ENCODE measurements at regions not wholly inside any gene's neighbourhood (a gene's known extent, or its start where the extent isn't known, plus 50 kb on each side); places are given as distances from the start of the nearest gene placed in this dataset.

DNA sequence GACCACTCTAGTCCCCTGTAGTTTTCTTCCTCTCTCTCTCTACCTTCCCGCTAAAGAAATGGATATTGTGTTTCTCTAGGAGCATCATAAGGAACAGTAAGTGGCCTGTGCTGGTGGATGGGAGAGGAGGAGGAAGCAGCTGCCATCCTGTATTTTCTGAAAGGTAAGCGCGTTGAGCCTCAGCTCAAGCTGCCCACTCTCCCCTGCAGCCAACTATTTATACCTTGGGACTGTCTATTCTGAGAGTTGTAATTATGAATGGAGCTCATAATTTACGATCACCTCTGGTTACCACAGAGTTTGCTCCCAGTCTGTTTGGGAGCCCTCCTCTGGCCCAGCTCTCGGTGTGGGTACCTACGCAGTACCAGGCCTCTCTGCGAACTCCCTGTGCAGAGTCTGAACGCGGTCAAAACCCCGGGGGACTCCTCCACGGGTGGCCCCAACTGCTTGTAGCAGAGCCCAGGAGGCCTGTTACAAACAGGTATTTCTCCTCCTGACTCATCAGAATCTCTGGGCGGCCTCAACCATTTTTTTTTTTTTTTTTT, 285.4 kb downstream of the SMOC2 start:
- no peak overlapping the region for H3K4me3 Mint-ChIP-seq
- no peaks in the 10 kb centered on the region for H3K9me3 Mint-ChIP-seq (ENCODE audit: low read depth)
- H3K36me3 Mint-ChIP-seq (ENCODE audit: low read depth), result no peaks in the 10 kb centered on the region
- no peak overlapping the region for H3K27ac Mint-ChIP-seq
- intact Hi-C loops (cut with DNase I, micrococcal nuclease), result no loop called here
- H3K4me1 Mint-ChIP-seq, result no peaks in the 10 kb centered on the region
- ChIA-PET POLR2A (no interaction called here), CTCF (no interaction called here)
- no peak for DNase-seq
- peaks cover under 1% of the 10 kb centered on the region for H3K27me3 Mint-ChIP-seq
- no peak for ATAC-seq

DNA sequence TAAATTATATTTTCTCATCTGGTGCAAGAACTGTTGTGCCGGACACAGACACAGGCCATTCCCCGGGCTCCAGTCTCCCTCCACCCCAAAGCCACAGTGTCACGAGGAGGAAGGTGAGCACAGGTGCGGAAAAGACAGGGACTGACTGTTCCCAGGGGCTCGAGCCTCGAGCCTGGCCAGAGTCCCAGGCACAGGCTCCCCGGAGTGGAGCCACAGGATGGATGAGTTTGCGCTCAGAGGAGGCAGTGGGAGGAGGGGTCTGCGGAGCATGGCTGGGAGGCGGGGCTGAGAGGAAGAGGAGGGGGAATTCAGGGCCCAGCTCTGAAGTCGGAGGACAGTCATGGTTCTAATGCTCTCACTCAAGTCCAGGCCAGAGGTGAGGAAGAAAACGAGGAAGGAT, 284.8 kb downstream of the SMOC2 start:
- intact Hi-C loops (cut with DNase I, micrococcal nuclease), result no loop called here
- Mint-ChIP-seq H3K27me3 (peaks cover 2% of the 10 kb centered on the region), H3K36me3 (ENCODE audit: low read depth) (no peaks in the 10 kb centered on the region), H3K9me3 (ENCODE audit: low read depth) (no peaks in the 10 kb centered on the region), H3K4me3 (no peak overlapping the region), H3K27ac (no peak overlapping the region), H3K4me1 (no peaks in the 10 kb centered on the region)
- DNase-seq (no peak), ATAC-seq (no peak)
- CTCF ChIA-PET, result no interaction called here
- POLR2A ChIA-PET, result no interaction called here

DNA sequence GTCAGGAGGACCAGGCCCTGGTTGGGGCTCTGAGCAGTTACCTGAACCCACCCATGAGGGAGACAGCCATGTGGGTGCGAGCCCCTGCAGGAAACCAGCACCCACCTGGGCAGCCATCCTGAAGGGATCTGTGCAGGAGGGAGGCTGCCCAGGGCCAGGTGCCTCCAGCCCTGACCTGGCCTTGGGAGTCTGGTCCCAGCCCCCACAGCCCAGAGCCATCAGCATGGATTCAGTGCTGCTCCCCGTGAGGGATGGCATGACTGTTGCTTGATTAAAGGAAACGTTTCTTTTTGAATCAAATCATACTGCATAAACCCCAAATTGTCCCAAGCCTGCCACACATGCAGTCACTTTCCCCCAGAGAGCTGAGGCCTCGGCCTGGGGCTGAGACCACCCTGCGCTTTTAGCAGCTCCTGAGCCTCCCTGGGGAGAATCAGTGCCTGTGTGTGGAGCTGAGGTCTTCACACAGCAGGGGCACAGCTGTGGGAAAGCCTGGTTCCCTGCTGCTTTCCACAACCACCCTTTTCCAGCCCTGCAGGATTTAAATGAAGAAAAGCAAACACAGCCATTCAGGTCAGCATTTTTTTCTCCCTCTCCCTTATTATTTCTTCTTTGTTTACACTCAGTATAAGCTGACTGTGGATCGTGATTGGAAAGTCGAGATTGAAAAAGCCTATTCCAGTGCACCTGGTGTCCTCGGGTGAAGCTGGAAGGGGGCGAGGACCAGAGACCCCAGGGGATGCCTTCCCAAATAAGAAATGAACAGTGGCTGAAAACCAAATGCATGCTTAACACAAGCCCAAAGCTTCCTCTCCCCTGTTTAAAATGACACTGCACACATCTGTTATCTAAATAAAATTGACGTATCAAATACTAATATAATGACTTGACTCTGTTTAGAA, 283.9 kb downstream of the SMOC2 start:
- CTCF ChIA-PET, result interaction anchor here (0.6 kb wide), 1 partner anchor 11 kb away, joined by 3 read pairs; no protein-coding TSS in a partner anchor
- no peaks in the 10 kb centered on the region for H3K4me1 Mint-ChIP-seq
- DNase-seq (no peak), ATAC-seq (no peak)
- POLR2A ChIA-PET, result no interaction called here
- H3K27ac Mint-ChIP-seq, result no peak overlapping the region
- peaks cover 2% of the 10 kb centered on the region for H3K27me3 Mint-ChIP-seq
- no peaks in the 10 kb centered on the region for H3K36me3 Mint-ChIP-seq (ENCODE audit: low read depth)
- H3K4me3 Mint-ChIP-seq, result no peak overlapping the region
- no peaks in the 10 kb centered on the region for H3K9me3 Mint-ChIP-seq (ENCODE audit: low read depth)
- intact Hi-C loops (cut with DNase I, micrococcal nuclease), result no loop called here

DNA sequence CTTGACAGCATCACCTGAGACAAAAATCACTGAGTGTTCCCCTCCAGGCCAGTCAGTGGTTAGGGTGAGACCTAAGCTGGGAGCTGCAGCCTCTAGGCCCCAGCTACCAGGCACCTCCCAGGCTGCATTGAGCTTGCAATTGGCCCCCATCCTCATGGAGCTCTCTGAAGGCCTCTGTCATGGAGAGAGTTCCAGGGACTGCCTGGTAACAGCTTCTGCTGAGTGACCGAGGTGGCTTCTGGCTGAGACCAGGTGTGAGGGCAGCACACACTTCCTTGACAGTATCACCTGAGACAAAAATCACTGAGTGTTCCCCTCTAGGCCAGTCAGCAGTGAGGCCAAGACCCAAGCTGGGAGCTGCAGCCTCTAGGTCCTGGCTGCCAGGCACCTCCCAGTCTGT, 283.0 kb downstream of the SMOC2 start:
- Mint-ChIP-seq H3K36me3 (ENCODE audit: low read depth) (no peaks in the 10 kb centered on the region), H3K9me3 (ENCODE audit: low read depth) (no peaks in the 10 kb centered on the region), H3K27ac (no peak overlapping the region), H3K27me3 (peaks cover 2% of the 10 kb centered on the region), H3K4me1 (no peaks in the 10 kb centered on the region), H3K4me3 (no peak overlapping the region)
- ChIA-PET CTCF (no interaction called here), POLR2A (no interaction called here)
- ATAC-seq, result no peak
- intact Hi-C loops (cut with DNase I, micrococcal nuclease), result no loop called here
- no peak for DNase-seq

DNA sequence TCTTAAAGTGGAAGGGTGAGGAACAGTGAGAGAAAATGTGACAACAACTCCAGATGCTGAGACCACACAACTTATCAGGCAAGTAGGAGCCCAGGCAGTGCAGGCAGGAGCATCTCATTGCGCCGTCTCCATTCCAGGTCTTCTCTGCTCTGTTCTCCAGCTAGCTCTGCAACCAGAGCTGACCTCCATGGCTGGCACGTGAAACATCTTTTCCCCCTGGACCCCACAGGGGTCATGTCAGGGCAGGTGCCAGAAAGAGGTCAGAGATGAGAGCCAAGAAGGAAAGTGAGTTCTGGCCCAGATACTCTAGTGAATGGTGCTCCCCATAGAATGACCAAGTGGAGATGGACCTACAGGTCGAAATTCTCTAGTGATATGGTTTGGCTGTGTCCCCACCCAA, 281.4 kb downstream of the SMOC2 start:
- Mint-ChIP-seq H3K36me3 (ENCODE audit: low read depth) (no peaks in the 10 kb centered on the region), H3K4me3 (no peak overlapping the region), H3K27ac (no peak overlapping the region), H3K4me1 (no peaks in the 10 kb centered on the region), H3K27me3 (peaks cover 2% of the 10 kb centered on the region), H3K9me3 (ENCODE audit: low read depth) (no peaks in the 10 kb centered on the region)
- ChIA-PET CTCF (no interaction called here), POLR2A (no interaction called here)
- DNase-seq, result no peak
- intact Hi-C loops (cut with DNase I, micrococcal nuclease), result no loop called here
- no peak for ATAC-seq

DNA sequence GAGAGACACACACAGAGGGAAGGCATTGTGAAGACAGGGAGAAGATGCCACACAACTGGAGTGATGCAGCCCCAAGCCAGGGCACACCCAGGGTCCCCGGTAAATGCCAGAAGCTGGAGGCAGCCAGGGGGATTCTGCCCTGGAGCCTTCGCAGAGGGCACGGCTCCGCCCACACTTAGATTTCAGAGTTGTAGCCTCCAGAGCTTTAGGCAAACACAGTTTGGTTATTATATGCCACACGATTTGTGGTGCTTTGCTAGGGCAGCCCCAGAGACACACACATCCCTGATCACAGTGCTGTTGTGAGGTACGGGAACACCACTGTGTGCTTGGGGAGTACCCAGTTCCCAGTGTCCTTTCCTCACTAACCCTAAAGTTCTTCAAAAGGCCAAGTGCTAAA, 280.6 kb downstream of the SMOC2 start:
- DNase-seq (no peak), ATAC-seq (no peak)
- H3K27ac Mint-ChIP-seq, result no peak overlapping the region
- peaks cover 2% of the 10 kb centered on the region for H3K27me3 Mint-ChIP-seq
- no peaks in the 10 kb centered on the region for H3K36me3 Mint-ChIP-seq (ENCODE audit: low read depth)
- intact Hi-C loops (cut with DNase I, micrococcal nuclease), result no loop called here
- H3K4me1 Mint-ChIP-seq, result no peaks in the 10 kb centered on the region
- no peaks in the 10 kb centered on the region for H3K9me3 Mint-ChIP-seq (ENCODE audit: low read depth)
- ChIA-PET POLR2A (no interaction called here), CTCF (no interaction called here)
- no peak overlapping the region for H3K4me3 Mint-ChIP-seq

DNA sequence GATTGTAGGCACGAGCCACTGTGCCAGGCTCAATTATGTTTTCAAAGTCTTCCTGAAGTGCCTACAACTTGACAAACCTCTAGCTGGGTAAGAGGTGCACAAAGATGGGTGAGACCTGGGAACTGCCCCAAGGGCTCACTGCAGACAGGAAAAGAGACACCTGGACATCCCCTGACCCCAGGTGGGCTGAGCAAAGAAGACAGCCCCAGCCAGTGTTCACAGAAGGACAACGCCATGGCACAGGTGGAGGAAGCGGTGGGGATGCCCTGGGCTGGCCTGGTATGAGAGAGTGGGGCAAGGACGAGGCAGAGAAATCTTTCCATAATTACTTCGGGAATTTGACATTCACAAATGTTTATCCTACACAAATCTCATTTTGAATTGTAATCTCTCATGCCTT, 278.9 kb downstream of the SMOC2 start:
- no peak for DNase-seq
- peaks cover 2% of the 10 kb centered on the region for H3K27me3 Mint-ChIP-seq
- ATAC-seq, result no peak
- no peak overlapping the region for H3K4me3 Mint-ChIP-seq
- ChIA-PET POLR2A (no interaction called here), CTCF (interaction anchor here (0.6 kb wide), 1 partner anchor 739 kb away, joined by 6 read pairs; no protein-coding TSS in a partner anchor)
- no peaks in the 10 kb centered on the region for H3K36me3 Mint-ChIP-seq (ENCODE audit: low read depth)
- H3K9me3 Mint-ChIP-seq (ENCODE audit: low read depth), result no peaks in the 10 kb centered on the region
- H3K27ac Mint-ChIP-seq, result no peak overlapping the region
- no peaks in the 10 kb centered on the region for H3K4me1 Mint-ChIP-seq
- intact Hi-C loops (cut with DNase I, micrococcal nuclease), result no loop called here

DNA sequence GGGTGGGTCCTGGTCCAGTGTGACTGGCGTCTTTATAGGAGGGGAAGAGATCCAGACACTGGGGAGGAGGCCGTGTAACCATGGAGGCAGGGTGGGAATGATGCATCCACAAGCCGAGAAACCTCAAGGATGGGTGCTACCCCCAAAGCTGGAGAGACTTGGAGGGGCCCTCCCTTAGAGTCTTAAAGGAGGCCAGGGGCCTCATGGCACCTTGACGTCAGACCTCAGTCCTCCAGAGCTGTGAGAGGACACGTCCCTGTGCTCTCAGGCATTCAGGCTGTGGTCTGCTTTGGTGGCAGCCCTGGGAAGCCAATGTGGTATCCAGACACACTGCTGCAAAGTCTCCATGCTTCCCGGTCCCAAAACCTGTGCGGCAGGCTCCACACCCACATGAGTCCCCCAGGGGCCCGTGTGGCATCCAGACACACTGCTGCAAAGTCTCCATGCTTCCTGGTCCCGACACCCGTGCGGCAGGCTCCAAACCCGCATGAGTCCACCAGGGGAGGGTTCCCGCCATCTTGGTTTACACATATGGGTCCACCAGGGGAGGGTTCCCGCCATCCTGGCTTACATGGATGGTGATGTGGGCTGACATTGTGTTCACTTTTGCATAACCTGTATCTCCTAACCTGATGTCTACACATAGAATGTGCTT, 278.0 kb downstream of the SMOC2 start:
- CTCF ChIA-PET, result no interaction called here
- no peak for DNase-seq
- Mint-ChIP-seq H3K4me1 (no peaks in the 10 kb centered on the region), H3K27ac (no peak overlapping the region), H3K27me3 (peaks cover 2% of the 10 kb centered on the region), H3K4me3 (no peak overlapping the region), H3K9me3 (ENCODE audit: low read depth) (no peaks in the 10 kb centered on the region), H3K36me3 (ENCODE audit: low read depth) (no peaks in the 10 kb centered on the region)
- no peak for ATAC-seq
- intact Hi-C loops (cut with DNase I, micrococcal nuclease), result no loop called here
- POLR2A ChIA-PET, result no interaction called here

Data from activated CD4-positive, alpha-beta T cell treated with anti-CD3 and anti-CD28 coated beads for 36 hours (primary cell).